H1 (cell line): ENCODE measurements at regions not wholly inside any gene's neighbourhood (a gene's known extent, or its start where the extent isn't known, plus 50 kb on each side); places are given as distances from the start of the nearest gene placed in this dataset.

Source experiments
- EZH2 ChIP-seq: fragments of 200-600 bp; sonication (generic); IDR thresholded peaks from 2 replicates; pipeline ENCODE4 v1.7.1; 2012; ENCODE audit warnings: low read depth, mild to moderate bottlenecking, moderate library complexity, low read length, inconsistent platforms; ENCODE audit not compliant: severe bottlenecking
- POLR2A ChIP-seq, 2 experiments: IDR thresholded peaks; 1 replicate in 1 of 2; 2 replicates in 1 of 2; pipeline ENCODE4 v1.6.1; 2011; ENCODE audit warnings: low read depth in 2 of 2, low read length in 2 of 2, mild to moderate bottlenecking in 2 of 2; ENCODE audit errors: control extremely low read depth in 1 of 2
- TCF12 ChIP-seq: IDR thresholded peaks from 2 replicates; pipeline ENCODE4 v1.6.1; 2011; ENCODE audit warnings: low read depth, mild to moderate bottlenecking, low read length
- TF ChIP-seq, protein P1 (sequence below), 3 experiments: IDR thresholded peaks; 1 replicate in 2 of 3; 2 replicates in 1 of 3; pipeline versions ENCODE4 v1.5.1 to v1.6.1; 2011; ENCODE audit warnings: low read length in 3 of 3, mild to moderate bottlenecking in 3 of 3, inconsistent platforms in 2 of 3, low read depth in 1 of 3, moderate library complexity in 1 of 3; ENCODE audit not compliant: insufficient read depth in 1 of 3; ENCODE audit errors: control extremely low read depth in 1 of 3

DNA sequence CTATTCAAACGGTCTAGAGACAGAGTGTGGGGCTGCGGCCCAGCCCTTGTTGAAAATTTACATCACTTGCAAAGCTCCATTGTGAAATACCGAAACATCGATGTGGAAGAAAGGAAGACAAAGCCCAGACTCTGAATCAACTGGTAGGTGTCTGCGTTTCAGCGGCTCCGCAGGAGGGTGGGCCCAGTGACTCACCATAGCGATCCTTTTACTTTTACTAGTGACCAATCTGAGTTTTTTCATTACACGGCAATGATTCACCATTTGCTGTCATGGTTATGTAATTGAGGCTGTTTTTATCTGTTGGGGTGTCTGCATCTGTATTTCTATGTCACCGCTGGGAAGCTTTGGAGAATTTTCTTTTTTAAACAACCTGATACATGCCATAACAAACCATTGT is 66.6 kb upstream of the ODC1 start:
- TF ChIP-seq TCF12 (no peak), EZH2 (no peak), POLR2A (IDR thresholded peaks at IDR 0.05; ENCODE audit: control extremely low read depth in 1 of 2, low read depth in 2 of 2, low read length in 2 of 2) (no peak)
- TF ChIP-seq, protein P1, sequence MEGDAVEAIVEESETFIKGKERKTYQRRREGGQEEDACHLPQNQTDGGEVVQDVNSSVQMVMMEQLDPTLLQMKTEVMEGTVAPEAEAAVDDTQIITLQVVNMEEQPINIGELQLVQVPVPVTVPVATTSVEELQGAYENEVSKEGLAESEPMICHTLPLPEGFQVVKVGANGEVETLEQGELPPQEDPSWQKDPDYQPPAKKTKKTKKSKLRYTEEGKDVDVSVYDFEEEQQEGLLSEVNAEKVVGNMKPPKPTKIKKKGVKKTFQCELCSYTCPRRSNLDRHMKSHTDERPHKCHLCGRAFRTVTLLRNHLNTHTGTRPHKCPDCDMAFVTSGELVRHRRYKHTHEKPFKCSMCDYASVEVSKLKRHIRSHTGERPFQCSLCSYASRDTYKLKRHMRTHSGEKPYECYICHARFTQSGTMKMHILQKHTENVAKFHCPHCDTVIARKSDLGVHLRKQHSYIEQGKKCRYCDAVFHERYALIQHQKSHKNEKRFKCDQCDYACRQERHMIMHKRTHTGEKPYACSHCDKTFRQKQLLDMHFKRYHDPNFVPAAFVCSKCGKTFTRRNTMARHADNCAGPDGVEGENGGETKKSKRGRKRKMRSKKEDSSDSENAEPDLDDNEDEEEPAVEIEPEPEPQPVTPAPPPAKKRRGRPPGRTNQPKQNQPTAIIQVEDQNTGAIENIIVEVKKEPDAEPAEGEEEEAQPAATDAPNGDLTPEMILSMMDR (IDR thresholded peaks at IDR 0.05; ENCODE audit: control extremely low read depth in 1 of 3, insufficient read depth in 1 of 3, low read depth in 1 of 3, low read length in 3 of 3) = no peak
